Upper lobe of left lung (tissue), 6 donors: ENCODE measurements at regions not wholly inside any gene's neighbourhood (a gene's known extent, or its start where the extent isn't known, plus 50 kb on each side); places are given as distances from the start of the nearest gene placed in this dataset.

Source experiments
- ATAC-seq, 2 donors: fragments of 200-7000 bp; cut with Tn5 transposase; one replicate each; pipeline ENCODE4 v1.9.1; 2022; ENCODE audit warnings: mild to moderate bottlenecking in 2 of 2, moderate library complexity in 2 of 2; ENCODE audit not compliant: low FRiP score in 2 of 2
- DNase-seq, 2 donors: peaks; one replicate each; pipeline ENCODE4 v3.0.0-alpha.2; 2019 to 2020
- H3K27ac ChIP-seq, 4 donors: fragments of 200-600 bp; sonication (generic); one replicate each; pipeline ENCODE4 v1.5.1; 2016 to 2019
- H3K27me3 ChIP-seq, 4 donors: fragments of 200-600 bp; sonication (generic); one replicate each; pipeline ENCODE4 v1.5.1; 2017 to 2019
- H3K36me3 ChIP-seq, 4 donors: fragments of 200-600 bp; sonication (generic); one replicate each; pipeline ENCODE4 v1.5.1; 2016 to 2019
- H3K4me1 ChIP-seq, 4 donors: fragments of 200-600 bp; sonication (generic); one replicate each; pipeline ENCODE4 v1.5.1; 2018 to 2019
- H3K4me3 ChIP-seq, 4 donors: fragments of 200-600 bp; sonication (generic); one replicate each; pipeline ENCODE4 v1.5.1; 2017 to 2019; ENCODE audit warnings: mild to moderate bottlenecking in 2 of 4, moderate library complexity in 1 of 4
- H3K9me3 ChIP-seq, 4 donors: fragments of 200-600 bp; sonication (generic); one replicate each; pipeline ENCODE4 v1.5.1; 2018 to 2019
- CTCF ChIP-seq, 6 experiments: fragments of 450-650 bp in 4 of 6; fragments of 200-600 bp in 2 of 6; sonication (generic) in 2 of 6; IDR thresholded peaks; one replicate each; pipeline ENCODE4 v1.5.1; 2016 to 2019; ENCODE audit warnings: antibody characterized with exemption in 6 of 6
- EP300 ChIP-seq, 4 donors: sonication (generic); formaldehyde crosslinking; IDR thresholded peaks; one replicate each; pipeline ENCODE4 v1.5.1; 2017; ENCODE audit warnings: antibody characterized with exemption in 4 of 4, control low read depth in 2 of 4
- POLR2A ChIP-seq, 4 donors: fragments of 450-650 bp; IDR thresholded peaks; one replicate each; pipeline ENCODE4 v1.5.1; 2016 to 2017; ENCODE audit warnings: antibody characterized with exemption in 4 of 4, mild to moderate bottlenecking in 2 of 4
- POLR2AphosphoS5 ChIP-seq, 2 donors: sonication (generic); formaldehyde crosslinking; IDR thresholded peaks; one replicate each; pipeline ENCODE4 v1.5.1; 2017; ENCODE audit warnings: antibody characterized with exemption in 2 of 2
- WGBS, 2 donors: methylation state at CpG; one replicate each; pipeline ENCODE4 v1.1.5; 2017 to 2018; 5-methylcytosine and 5-hydroxymethylcytosine counted together
- donor health status: DM: no; HTN: no; CAD: no; lungs with moderate emphysema.
- donor health status: DM: no; HTN: yes; CAD: no; lungs with severe emphysema.

GRCh38 chr1:187151555-187151954 is 322.8 kb downstream of the PLA2G4A start:
- H3K4me1 ChIP-seq = no peaks in the 10 kb centered on the region
- no peak for DNase-seq
- H3K9me3 ChIP-seq = peaks cover 0 to 4% (median 2%) of the 10 kb centered on the region in 4 donors
- no peaks in the 10 kb centered on the region for H3K27me3 ChIP-seq
- TF ChIP-seq POLR2A (IDR thresholded peaks at IDR 0.05) (no peak), POLR2AphosphoS5 (IDR thresholded peaks at IDR 0.05) (no peak), EP300 (IDR thresholded peaks at IDR 0.05) (no peak)
- no peaks in the 10 kb centered on the region for H3K36me3 ChIP-seq
- no peak overlapping the region for H3K4me3 ChIP-seq
- ATAC-seq = no peak
- H3K27ac ChIP-seq = no peak overlapping the region

DNA sequence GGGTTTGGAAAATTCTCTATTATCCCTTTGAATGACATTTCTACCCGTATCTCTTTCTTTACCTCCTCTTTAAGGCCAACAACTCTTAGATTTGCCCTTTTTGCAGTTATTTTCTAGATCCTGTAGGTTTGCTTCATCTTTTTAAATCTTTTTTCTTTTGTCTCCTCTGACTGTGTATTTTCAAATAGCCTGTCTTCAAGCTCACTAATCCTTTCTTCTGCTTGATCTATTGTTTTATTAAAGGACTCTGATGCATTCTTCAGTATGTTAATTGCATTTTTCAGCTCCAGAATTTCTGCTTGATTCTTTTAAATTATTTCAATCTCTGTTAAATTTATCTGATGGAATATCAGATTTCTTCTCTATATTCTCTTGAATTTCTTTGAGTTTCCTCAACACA is 324.3 kb downstream of the PLA2G4A start:
- Histone ChIP-seq H3K27ac (no peak overlapping the region), H3K9me3 (peaks cover 0 to 4% (median 2%) of the 10 kb centered on the region in 4 donors), H3K27me3 (no peaks in the 10 kb centered on the region), H3K4me1 (no peaks in the 10 kb centered on the region), H3K36me3 (no peaks in the 10 kb centered on the region), H3K4me3 (no peak overlapping the region)
- no peak for DNase-seq
- WGBS, 2 donors = 0 to 93% methylated on average over 1 of the region's 1 CpG
- ATAC-seq = no peak
- TF ChIP-seq POLR2AphosphoS5 (IDR thresholded peaks at IDR 0.05) = no peak
- TF ChIP-seq EP300 (IDR thresholded peaks at IDR 0.05) = no peak
- TF ChIP-seq POLR2A (IDR thresholded peaks at IDR 0.05) = no peak
- no peak for TF ChIP-seq CTCF (IDR thresholded peaks at IDR 0.05)

- H3K4me1 ChIP-seq = no peaks in the 10 kb centered on the region
- peaks cover 0 to 3% (median under 1%) of the 10 kb centered on the region in 4 donors for H3K9me3 ChIP-seq
- WGBS, 2 donors = 40 to 42% methylated on average over 1 of the region's 1 CpG
- no peaks in the 10 kb centered on the region for H3K36me3 ChIP-seq
- no peak for ATAC-seq
- no peak for TF ChIP-seq CTCF (IDR thresholded peaks at IDR 0.05)
- no peak for TF ChIP-seq EP300 (IDR thresholded peaks at IDR 0.05)
- no peak for TF ChIP-seq POLR2A (IDR thresholded peaks at IDR 0.05)
- no peak for TF ChIP-seq POLR2AphosphoS5 (IDR thresholded peaks at IDR 0.05)
- DNase-seq = no peak
- no peak overlapping the region for H3K4me3 ChIP-seq
- no peak overlapping the region for H3K27ac ChIP-seq
- no peaks in the 10 kb centered on the region for H3K27me3 ChIP-seq
Observed at GRCh38 chr1:187157115-187157514, 328.4 kb downstream of the PLA2G4A start.

GRCh38 chr1:187157552-187157951 is 328.8 kb downstream of the PLA2G4A start:
- ATAC-seq = no peak
- Histone ChIP-seq H3K36me3 (no peaks in the 10 kb centered on the region), H3K9me3 (peaks cover 0 to 3% (median 0%) of the 10 kb centered on the region in 4 donors), H3K4me3 (no peak overlapping the region), H3K4me1 (no peaks in the 10 kb centered on the region), H3K27me3 (no peaks in the 10 kb centered on the region), H3K27ac (no peak overlapping the region)
- WGBS, 2 donors = 34 to 54% methylated on average over 2 of the region's 2 CpGs
- DNase-seq = no peak
- TF ChIP-seq CTCF (IDR thresholded peaks at IDR 0.05) = no peak
- no peak for TF ChIP-seq POLR2AphosphoS5 (IDR thresholded peaks at IDR 0.05)
- no peak for TF ChIP-seq EP300 (IDR thresholded peaks at IDR 0.05)
- no peak for TF ChIP-seq POLR2A (IDR thresholded peaks at IDR 0.05)

- H3K4me3 ChIP-seq = no peak overlapping the region
- no peak for DNase-seq
- H3K9me3 ChIP-seq = peaks cover 0 to 8% (median 0%) of the 10 kb centered on the region in 4 donors
- H3K27ac ChIP-seq = no peak overlapping the region
- TF ChIP-seq EP300 (IDR thresholded peaks at IDR 0.05) (no peak), CTCF (IDR thresholded peaks at IDR 0.05) (no peak), POLR2AphosphoS5 (IDR thresholded peaks at IDR 0.05) (no peak), POLR2A (IDR thresholded peaks at IDR 0.05) (no peak)
- H3K36me3 ChIP-seq = no peaks in the 10 kb centered on the region
- no peaks in the 10 kb centered on the region for H3K4me1 ChIP-seq
- no peaks in the 10 kb centered on the region for H3K27me3 ChIP-seq
- no peak for ATAC-seq
Observed at GRCh38 chr1:187167555-187167954, 338.8 kb downstream of the PLA2G4A start.
